ENCODE measurements at regions not wholly inside any gene's neighbourhood (a gene's known extent, or its start where the extent isn't known, plus 50 kb on each side); places are given as distances from the start of the nearest gene placed in this dataset.

DNA sequence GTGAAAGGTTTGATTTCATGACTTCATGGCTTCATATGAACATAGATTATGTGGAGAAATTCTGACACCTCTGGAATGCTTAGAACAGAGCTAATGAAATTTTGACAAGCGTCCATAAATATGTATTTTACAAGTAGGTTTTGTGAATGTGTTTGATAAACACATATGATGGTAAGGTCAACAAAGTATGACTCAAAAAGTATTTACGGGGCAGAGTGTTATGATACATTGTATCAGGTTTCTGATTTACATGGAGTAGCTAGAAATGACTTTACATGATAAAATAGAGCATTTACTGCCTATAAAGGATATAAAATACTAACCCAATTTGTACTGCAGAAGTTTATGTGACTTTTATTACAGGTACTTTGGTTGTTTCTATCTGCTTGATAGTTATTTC, 206.3 kb downstream of the MDFIC start:
- no peak overlapping the region for H3K4me3 ChIP-seq (ENCODE audit: low read length)
- DNase-seq, result no peak
- H3K36me3 ChIP-seq (replicated peaks; ENCODE audit: insufficient read depth, low read length), result no peaks in the 10 kb centered on the region
- H3K4me2 ChIP-seq (ENCODE audit: low read depth, low read length), result no peak overlapping the region
- no peaks in the 10 kb centered on the region for H3K4me1 ChIP-seq (ENCODE audit: low read length)
- H3K9me3 ChIP-seq (replicated peaks; ENCODE audit: insufficient read depth, low read length), result no peaks in the 10 kb centered on the region
- no peaks in the 10 kb centered on the region for H3K9me2 ChIP-seq (replicated peaks; ENCODE audit: insufficient read depth, low read length)
- H2AFZ ChIP-seq (ENCODE audit: low read length), result no peak overlapping the region
- H3K9ac ChIP-seq (ENCODE audit: low read length), result no peak overlapping the region
- no peaks in the 10 kb centered on the region for H3K79me2 ChIP-seq (ENCODE audit: low read length)
- no peaks in the 10 kb centered on the region for H3K27me3 ChIP-seq (replicated peaks; ENCODE audit: insufficient read depth, low read length)
- H3K27ac ChIP-seq (ENCODE audit: low read length), result no peak overlapping the region
- TF ChIP-seq EZH2phosphoT487 (IDR thresholded peaks at IDR 0.05; ENCODE audit: low read length) (no peak), EZH2 (optimal IDR thresholded peaks at IDR 0.05; ENCODE audit: low read depth, low read length) (no peak)
- TF ChIP-seq, protein P1, sequence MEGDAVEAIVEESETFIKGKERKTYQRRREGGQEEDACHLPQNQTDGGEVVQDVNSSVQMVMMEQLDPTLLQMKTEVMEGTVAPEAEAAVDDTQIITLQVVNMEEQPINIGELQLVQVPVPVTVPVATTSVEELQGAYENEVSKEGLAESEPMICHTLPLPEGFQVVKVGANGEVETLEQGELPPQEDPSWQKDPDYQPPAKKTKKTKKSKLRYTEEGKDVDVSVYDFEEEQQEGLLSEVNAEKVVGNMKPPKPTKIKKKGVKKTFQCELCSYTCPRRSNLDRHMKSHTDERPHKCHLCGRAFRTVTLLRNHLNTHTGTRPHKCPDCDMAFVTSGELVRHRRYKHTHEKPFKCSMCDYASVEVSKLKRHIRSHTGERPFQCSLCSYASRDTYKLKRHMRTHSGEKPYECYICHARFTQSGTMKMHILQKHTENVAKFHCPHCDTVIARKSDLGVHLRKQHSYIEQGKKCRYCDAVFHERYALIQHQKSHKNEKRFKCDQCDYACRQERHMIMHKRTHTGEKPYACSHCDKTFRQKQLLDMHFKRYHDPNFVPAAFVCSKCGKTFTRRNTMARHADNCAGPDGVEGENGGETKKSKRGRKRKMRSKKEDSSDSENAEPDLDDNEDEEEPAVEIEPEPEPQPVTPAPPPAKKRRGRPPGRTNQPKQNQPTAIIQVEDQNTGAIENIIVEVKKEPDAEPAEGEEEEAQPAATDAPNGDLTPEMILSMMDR (IDR thresholded peaks at IDR 0.05; ENCODE audit: low read length), result no peak
- no peaks in the 10 kb centered on the region for H3F3A ChIP-seq (ENCODE audit: insufficient read depth, low read length)
- no peaks in the 10 kb centered on the region for H4K20me1 ChIP-seq (ENCODE audit: insufficient read depth, low read length)

DNA sequence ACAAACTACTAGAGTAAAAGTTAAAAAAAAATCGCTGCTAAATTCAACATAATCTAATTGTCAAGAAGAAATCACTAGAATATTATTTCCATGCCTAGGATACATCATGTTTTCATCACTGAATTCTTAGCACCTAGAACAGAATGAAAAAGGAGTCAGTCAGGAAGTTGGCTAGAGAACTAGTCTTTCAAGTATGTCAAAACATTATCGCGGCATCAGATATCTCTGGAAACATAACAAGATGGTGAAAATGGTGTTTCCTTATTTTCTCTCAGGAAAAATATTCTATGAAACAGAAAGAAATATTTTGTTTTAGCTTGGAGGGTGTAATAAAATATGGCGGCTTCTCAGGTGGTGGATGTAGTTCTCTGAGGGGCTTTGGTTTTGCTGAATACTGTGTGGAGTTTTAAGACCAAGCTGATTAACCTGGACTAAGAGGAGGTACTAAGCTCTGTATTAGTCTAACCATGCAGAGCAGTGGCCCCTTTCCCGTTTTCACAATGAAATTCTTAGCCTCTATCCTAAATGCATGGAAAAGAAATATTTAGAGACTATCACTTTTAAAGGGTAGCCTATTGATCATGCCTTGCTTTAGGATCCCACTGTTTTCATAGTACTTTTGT, 205.6 kb downstream of the MDFIC start:
- DNase-seq, result no peak
- H3K4me2 ChIP-seq (ENCODE audit: low read depth, low read length), result no peak overlapping the region
- no peaks in the 10 kb centered on the region for H3F3A ChIP-seq (ENCODE audit: insufficient read depth, low read length)
- no peaks in the 10 kb centered on the region for H3K79me2 ChIP-seq (ENCODE audit: low read length)
- no peaks in the 10 kb centered on the region for H3K27me3 ChIP-seq (replicated peaks; ENCODE audit: insufficient read depth, low read length)
- no peaks in the 10 kb centered on the region for H3K9me3 ChIP-seq (replicated peaks; ENCODE audit: insufficient read depth, low read length)
- H3K27ac ChIP-seq (ENCODE audit: low read length), result no peak overlapping the region
- no peak overlapping the region for H3K4me3 ChIP-seq (ENCODE audit: low read length)
- no peaks in the 10 kb centered on the region for H3K4me1 ChIP-seq (ENCODE audit: low read length)
- H3K9me2 ChIP-seq (replicated peaks; ENCODE audit: insufficient read depth, low read length), result no peaks in the 10 kb centered on the region
- H2AFZ ChIP-seq (ENCODE audit: low read length), result no peak overlapping the region
- H3K36me3 ChIP-seq (replicated peaks; ENCODE audit: insufficient read depth, low read length), result no peaks in the 10 kb centered on the region
- TF ChIP-seq, protein P1 (IDR thresholded peaks at IDR 0.05; ENCODE audit: low read length), result no peak
- TF ChIP-seq EZH2phosphoT487 (IDR thresholded peaks at IDR 0.05; ENCODE audit: low read length) (no peak), EZH2 (optimal IDR thresholded peaks at IDR 0.05; ENCODE audit: low read depth, low read length) (no peak)
- H4K20me1 ChIP-seq (ENCODE audit: insufficient read depth, low read length), result no peaks in the 10 kb centered on the region
- H3K9ac ChIP-seq (ENCODE audit: low read length), result no peak overlapping the region

DNA sequence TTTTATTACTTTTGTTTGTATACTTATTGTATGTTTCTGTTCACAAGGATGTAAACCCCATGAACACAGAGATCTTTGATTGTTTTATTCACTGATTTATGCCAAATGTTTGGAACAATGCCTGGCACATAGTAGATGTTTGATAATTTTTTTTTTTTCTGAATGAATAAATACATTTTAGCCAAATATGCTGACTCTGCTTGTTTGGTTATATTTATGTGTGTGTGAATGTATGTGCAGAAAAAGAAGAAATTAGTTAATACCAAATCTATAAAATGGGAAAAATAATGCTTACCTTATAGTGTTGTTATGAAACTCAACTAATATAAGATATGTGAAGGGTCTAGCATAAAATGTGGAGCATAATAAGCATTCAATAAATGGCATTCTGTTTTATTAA, 203.9 kb downstream of the MDFIC start:
- Histone ChIP-seq H3K36me3 (replicated peaks; ENCODE audit: insufficient read depth, low read length) (no peaks in the 10 kb centered on the region), H3K4me2 (ENCODE audit: low read depth, low read length) (no peak overlapping the region), H3K4me1 (ENCODE audit: low read length) (no peaks in the 10 kb centered on the region), H3K9ac (ENCODE audit: low read length) (no peak overlapping the region), H3K4me3 (ENCODE audit: low read length) (no peak overlapping the region), H3K79me2 (ENCODE audit: low read length) (no peaks in the 10 kb centered on the region), H3F3A (ENCODE audit: insufficient read depth, low read length) (no peaks in the 10 kb centered on the region), H3K9me2 (replicated peaks; ENCODE audit: insufficient read depth, low read length) (no peaks in the 10 kb centered on the region), H3K27ac (ENCODE audit: low read length) (no peak overlapping the region), H2AFZ (ENCODE audit: low read length) (no peak overlapping the region), H3K9me3 (replicated peaks; ENCODE audit: insufficient read depth, low read length) (no peaks in the 10 kb centered on the region), H3K27me3 (replicated peaks; ENCODE audit: insufficient read depth, low read length) (no peaks in the 10 kb centered on the region), H4K20me1 (ENCODE audit: insufficient read depth, low read length) (no peaks in the 10 kb centered on the region)
- TF ChIP-seq EZH2 (optimal IDR thresholded peaks at IDR 0.05; ENCODE audit: low read depth, low read length) (no peak), EZH2phosphoT487 (IDR thresholded peaks at IDR 0.05; ENCODE audit: low read length) (no peak)
- TF ChIP-seq, protein P1 (IDR thresholded peaks at IDR 0.05; ENCODE audit: low read length), result no peak
- DNase-seq, result no peak
